NOMO-1 treated with DMSO at 0.1 percent for 48 hours (cell line): ENCODE measurements at regions not wholly inside any gene's neighbourhood (a gene's known extent, or its start where the extent isn't known, plus 50 kb on each side); places are given as distances from the start of the nearest gene placed in this dataset.

Source experiments
- DNase-seq: peaks from one replicate; lab custom pipeline; 2025; ENCODE audit not compliant: unreplicated experiment; lab: John Stamatoyannopoulos, UW

DNA sequence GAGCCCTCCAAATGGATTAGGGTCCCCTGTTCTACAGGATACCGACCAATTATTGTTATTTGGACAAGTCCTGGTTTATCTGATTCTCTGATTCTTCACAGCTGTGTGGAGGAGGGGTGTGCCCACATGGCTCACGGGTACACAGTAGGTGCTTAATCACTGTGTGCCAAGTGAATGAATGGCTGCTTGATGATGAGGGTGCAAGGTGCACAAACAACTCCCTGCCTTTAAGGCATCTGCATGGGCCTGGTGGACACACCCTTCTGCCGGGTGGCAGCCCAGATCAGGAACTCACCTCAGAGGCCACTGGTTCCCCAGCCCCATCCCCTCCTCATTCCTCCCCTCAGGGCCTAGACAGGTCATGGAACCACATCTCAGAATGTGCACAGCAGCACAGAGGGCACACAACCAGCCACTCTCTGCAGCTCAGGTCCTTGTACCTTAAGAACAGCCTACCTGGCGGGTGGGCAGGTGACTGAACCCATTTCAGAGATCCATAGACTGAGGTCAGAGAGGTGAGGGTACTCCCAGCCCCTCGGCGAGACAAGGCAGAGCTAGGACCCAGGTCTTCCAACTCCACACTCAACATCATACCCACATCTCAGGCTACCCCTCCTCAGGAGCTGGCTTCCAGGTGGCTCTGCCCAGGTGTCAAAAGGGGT, 50.3 kb downstream of the SHANK2 start:
- no peak for DNase-seq

DNA sequence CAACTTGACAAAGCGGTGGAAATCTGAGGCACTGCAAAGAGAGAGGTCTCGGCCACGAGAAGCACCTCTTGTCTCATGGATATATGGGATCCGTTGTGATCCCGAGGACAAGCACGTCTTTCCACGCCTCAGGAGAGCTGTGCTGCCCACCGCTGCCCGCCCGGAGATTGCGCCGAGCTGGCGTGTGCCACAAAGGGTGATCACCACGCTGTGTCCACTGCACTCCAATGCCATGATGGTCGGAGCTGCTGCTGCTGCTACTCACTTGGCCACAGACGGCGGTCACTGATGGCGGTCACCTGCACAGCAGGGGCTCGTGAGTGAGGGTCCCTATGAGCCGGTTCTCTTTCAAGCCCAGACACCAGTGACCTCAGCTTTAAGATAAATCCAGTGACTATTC, 51.1 kb downstream of the SHANK2 start:
- DNase-seq, result no peak

DNA sequence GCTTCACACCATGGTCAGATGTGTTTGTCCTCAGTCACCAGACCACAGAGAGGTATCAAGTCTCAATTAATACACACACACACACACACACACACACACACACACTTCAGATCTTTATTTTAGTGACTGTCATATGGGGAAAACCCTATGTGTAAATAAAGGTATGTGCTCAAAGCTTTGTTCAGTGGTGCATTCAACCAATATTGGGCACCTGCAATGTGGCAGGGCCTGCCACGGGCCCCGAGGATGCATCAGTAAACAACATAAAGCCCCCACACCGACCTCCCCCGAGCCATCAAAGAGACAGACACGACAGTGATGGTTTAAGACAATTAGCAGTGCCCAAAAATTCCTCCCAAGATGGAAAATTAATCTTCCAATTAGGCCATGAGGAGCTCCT, 51.6 kb downstream of the SHANK2 start:
- DNase-seq, result no peak

DNA sequence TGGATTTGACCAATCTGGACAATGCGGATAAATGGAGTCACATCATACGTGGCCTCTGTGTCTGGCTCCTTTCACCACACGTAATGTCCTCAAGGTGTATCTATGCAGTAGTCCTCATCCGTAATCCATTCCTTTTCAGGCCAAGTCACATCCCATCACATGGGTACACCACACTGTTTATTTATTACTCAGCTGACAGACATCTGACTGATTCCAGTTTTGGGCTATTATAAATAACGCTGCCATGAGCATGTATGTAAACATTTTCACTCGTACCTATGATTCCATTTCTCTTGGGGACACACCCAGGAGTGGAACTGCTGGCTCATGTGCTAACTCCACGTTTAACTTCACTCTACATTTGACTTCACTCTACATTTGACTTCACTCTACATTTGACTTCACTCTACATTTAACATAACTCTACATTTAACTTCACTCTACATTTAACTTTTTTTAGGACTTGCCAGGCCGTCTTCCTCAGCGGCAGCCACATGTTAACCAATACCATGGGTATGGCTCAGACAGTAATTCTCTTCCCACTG, 52.1 kb downstream of the SHANK2 start:
- no peak for DNase-seq

DNA sequence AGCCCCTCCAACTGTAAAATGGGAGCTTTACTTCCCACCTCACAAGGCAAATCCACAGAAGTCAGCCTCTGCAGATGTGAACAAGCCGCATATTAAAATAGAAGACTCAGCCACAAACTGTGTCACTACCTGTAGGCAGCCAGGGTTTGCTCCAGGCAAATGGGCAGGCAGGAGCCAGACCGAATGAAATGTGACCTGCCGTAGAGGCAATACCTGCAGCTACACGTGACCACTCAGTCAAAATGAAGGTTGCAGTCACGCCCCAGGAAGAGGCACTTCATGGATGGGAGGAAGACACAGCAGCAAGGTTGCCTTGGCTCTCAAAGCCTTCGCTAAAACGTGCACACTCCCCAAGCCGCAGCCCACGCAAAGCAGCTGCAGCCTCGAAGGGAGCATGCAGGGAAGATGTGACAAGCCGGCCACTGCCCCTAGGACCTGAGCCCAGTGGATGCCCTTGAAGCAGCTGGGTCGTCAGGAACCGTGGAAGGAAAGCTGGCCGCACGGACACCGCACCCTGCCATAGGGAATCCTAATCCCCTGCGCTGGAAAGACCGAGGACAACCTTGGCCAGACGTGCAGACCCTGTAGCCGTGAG, 53.1 kb downstream of the SHANK2 start:
- no peak for DNase-seq

DNA sequence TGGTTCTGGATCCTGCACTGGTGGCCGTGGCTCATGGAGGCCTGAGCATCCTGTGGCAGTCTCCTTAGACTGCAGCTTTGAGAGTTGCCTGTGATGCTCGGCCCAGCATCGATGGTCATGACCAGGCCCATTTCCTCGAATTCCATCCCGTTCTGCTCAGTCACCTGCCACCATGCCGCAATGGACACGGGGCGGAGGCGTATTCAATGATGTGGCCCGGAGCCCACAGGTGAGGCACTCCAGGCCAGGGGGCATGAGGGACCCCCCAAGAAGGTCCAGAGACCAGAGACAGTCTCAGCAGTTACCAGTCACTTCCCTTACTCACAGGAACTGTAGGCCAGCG, 53.6 kb downstream of the SHANK2 start:
- DNase-seq, result no peak

DNA sequence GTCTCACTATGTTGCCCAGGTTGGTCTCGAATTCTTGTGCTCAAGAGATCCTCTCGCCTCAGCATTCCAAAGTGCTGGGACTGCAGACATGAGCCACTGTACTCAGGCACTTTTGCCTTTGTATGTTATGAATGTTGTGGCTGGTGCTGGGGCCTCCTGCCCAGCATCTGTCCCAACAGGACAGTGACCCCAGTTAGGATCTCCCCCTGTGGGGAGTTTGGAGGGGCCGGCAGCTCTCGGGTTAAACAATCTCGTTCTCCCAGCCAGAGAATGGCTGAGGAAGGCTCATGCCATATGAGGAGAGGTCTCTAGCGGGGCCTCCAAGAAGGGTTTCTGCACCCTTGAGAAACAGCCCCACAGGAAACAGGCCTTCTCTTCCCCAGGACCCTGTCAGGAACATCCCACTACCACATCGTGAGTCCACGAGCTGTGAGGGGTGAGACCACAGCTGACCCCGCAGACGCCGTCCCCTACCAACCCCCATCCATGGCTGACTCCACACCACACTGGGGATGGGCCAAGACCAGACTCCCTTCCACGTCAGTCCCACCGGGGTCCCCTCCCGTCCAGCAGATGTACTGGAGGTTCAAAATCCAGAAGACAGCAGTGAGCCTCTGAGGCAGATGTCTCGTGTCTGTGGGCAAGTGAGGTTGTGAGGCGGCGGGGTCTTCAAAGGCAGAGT, 54.1 kb downstream of the SHANK2 start:
- no peak for DNase-seq

DNA sequence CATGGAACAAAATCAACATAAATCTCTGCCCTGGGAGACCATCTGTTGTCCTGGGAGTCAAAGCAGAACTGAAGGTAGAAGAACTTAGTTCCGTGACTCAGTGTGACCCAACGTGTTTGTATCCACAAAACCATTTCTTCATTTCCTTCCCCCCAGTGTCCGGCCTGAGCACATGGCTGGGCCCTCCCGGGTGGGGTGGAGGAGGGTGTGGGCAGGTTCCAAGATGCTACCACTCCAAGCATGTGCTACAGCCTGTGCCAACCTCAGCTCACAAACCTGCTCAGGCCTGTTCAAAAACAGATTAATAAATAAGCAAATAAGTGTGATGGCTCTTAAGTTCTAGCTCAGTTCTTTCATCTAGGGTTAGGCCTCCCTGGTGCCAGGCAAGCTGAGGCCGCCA, 55.3 kb downstream of the SHANK2 start:
- no peak for DNase-seq

DNA sequence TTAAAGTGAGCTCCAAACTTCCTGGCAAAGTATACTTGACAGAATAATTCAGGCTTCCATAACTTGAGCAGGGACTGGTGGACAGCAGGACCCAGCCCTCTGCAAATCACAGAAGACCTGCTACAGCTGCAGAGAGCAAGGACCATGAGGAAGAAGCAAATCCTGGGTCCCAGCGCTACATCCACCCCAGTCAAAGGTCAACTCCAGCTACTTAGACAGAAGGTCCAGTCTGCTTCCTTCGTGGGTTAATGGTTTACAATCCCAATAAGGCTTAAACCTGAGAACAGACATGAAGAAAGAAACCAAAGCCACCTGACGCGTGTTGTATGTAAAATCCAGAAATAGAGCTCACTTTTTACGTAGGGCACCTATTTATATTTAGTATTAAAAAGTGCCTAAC, 57.7 kb downstream of the SHANK2 start:
- DNase-seq, result no peak

DNA sequence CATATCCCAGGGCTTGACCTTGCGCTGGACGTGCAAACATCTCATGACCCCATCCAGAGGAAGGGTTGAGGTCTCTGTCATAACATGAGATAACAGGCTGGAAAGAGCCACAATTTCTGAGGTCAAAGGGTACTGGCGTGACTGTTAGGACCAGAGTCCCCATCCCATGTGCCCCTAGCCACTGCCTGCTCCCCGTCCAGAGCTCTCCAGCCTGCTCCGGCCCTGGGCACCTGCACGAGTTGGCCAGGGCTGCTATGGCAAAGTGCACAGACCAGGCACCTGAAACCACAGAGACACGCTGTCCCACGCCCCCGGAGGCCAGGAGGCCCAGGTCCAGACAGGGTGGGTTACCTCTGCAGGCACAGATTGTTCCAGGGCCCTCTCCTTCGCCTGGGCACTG, 58.9 kb downstream of the SHANK2 start:
- no peak for DNase-seq

DNA sequence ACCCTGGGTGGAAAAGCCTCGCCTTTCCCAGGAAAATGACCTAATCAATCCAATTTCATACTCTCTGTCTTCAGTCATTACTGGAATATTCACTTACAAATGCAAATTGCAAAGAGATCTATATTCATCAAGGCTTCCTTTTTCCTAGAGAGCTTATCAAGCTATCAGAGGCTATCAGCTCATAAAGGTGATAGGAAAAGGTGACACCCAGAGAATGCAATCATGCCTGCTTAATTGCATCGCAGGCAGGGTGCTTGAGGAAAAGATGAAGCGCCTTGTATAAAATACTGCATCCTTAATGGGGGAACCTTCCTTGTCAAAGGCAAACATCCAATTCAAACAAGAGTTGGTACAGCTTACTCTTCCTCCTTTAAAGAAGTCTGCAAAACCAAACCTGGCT, 59.7 kb downstream of the SHANK2 start:
- no peak for DNase-seq

DNA sequence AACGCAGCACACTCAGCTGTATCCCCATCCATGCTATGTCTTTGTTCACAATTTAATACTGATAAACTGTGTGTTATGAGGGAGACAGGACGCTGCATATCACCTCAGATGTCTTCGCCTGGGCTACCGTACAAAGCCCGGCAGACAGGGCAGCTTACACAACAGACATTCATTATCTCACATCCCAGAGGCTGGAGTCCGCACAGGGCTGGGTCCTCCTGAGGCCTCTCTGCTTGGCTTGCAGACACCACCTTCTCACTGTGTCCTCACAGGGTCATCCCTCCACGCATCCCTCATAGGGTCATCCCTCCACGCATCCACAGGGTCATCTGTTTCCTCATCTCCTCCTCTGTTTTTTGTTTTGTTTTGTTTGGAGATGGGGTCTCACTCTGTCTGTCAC, 61.2 kb downstream of the SHANK2 start:
- no peak for DNase-seq

DNA sequence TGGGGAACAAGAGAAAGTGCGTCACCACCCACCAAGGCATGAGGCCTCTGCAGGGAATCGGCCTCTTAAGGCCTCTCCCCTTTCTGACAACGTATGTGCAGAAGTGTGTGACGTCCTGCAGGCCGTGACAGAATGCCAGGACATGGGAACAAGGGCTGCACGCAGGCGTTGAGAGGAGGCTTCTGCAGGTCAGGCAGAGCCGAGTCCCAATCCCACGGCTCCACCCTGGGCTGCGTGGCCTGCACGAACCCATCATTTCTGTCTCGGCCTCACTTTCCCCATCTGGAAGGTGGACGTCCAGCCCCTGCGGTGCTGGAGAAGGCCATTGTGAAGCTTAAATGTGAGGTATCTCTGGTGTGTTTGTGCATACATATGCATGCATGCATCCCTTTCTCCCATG, 61.8 kb downstream of the SHANK2 start:
- DNase-seq, result no peak

DNA sequence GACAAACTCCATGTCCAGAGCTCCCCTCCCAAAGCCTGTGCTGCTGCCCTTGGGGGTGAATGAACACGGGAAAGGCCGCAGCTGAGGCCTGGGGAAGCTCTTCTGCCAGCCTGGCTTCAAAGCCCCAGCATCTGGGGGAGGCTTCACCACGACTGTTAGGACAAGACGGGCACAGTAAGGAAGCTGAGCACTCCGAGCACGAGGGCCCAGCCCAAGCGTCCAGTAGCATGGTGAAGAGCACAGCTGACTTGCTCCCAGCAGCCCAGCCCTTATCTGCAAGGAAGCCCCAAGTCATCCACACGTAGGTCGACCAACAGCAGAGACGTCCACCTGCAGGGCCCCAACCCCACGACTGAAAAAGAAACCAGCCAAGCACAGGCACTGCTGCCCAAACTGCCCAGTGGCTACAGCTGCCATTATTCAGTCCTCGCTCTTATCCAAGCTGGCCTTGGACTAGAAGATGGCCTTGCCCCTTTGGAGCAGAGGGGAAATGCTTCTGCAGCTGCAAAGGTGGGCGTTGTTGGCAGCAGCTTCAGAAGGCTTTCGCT, 62.5 kb downstream of the SHANK2 start:
- DNase-seq, result no peak

DNA sequence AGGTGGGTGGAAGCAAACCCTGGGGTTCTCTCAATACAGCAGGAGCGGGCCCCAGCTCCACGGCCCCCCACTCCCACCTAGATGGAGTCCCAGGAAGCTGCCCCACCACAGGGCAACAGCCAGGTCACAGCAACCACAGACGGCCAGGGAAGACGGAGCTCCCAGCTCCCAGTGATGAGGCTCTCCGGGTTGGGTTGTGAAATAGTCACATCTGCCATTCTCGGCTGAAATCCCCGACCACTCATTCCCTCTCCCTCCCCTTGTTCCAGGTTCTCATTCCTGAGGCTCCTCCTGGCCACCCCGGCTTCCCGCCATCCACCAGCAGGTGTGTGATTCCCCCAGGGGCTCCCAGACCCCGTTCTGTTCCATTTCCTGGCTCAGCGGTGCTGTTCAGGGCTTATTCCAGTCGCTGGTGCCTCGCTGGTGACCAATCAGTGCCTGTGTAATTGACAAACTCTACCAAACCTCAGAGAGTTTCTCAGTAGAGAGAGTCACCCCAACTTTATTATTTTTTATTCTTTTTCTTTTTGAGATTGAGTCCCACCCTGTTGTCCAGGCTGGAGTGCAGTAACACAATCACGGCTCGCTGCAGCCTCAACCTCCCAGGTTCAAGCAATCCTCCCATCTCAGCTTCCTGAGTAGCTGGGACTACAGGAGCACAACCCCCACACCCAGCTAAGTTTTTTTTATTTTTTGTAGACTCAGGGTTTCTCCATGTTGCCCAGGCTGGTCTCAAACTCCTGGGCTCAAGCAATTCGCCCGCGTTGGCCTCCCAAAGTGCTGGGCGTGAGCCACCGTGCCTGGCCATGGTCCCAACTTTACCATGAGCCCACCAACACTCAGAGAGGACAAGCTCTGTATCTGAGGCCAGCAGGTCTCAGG, 63.2 kb downstream of the SHANK2 start:
- DNase-seq, result no peak

DNA sequence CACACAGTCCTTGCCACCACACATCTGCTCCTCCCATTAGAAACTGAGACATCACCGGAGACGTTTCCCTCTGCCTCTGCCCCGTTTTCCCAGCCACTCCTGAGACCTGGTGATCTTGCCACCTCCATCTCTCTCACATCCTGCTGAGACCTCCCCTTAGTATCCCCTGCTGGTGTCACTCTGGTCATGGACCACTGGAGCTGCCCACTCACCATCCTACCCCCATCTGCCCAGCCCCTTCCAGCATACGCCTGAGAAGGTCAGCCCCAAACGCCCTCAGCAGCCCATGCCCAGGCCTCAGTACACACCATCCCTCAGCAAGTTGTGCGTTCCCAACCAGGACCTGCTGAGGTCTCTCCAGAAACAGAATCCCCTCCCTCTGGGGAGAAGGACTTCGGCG, 64.3 kb downstream of the SHANK2 start:
- no peak for DNase-seq

DNA sequence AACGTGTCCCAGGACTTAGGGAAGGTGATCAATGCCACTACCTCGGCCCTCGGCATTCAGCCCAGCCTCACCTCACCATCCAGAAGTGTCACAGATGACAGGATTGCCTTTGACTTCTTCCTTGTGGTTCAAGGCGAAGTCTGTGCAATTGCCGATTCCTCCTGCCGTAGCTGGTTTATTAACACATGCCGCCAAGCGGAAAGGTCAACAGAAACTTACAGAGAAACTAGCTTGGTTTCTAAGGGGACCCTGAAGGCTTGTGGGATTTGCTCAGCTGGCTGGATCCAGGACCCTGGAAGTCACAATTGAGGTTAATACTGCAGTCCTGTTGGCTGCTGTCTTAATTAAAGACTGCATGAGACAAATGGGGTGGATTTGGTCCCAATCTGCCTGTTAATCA, 65.6 kb downstream of the SHANK2 start:
- no peak for DNase-seq

DNA sequence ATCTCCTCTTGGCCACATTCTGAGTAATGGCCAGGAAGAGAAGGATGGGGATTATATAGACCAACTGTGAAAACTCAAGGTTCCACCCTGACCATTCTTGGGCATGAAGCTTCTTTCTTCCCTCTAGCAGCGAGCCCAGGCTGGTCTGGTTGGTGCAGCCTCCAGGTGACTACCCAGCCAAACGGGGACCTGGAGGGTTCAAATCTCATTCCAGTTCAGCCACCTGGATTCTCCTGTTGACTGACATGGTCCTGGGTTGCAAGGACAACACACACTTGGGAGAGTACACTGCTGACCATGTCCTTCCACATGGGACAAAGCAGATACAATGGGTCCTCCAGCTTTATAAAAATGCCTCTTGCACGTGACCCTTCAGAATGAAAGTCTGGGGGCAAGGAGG, 67.0 kb downstream of the SHANK2 start:
- DNase-seq, result no peak

DNA sequence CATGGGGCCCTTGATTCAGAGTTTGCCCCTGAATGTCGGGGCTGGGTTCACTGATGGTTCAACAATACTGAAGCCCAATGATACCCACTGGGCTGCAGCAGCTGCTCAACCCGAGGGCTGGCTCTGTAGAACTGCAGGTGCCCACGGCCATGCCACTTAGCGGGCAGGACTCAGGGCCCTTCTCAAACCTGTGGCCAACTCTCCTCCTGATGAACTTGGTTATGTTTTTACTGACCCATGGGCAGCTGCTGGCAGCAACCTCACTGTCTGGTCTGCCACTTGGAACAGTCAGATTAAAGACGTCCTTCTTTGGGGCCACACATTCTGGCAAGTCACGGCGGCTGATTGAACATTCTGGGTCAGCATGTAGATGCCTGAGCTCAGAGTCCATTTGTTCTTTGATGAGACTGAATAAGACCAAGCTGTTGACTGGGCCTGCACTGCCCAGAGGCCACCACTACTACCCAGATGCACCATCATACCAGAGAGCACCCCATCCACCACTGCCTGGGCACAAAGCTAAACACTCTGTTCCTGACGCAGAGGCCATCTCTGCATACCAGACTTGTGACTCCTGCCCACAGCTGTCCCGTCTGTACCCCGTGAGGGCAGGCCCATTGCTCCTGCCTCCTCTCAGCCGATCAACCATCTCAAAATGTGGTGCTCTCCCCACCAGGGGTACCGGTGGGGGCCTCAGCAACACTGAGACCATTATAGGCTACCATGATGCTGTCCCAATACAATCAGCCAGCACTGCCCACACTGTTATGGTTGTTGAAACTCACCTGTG, 67.8 kb downstream of the SHANK2 start:
- DNase-seq, result no peak

DNA sequence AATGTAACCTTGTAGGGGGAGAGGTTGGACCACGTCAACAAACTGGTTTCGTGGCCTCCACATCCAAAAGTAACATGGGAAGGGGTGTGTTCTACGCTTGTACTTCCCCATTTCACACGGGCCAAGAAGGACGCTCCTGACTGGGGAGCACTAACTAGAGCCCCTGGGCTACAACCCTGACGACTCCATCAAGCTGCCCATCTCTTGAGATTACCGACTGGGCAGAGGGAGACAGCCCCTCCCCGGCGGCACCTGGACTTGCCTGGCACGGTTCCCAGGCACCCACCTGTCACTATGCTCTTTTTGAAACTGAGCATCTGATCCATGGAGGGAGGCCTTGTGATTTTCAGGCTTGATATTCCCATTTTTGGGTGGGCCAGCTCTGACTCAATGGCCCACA, 68.5 kb downstream of the SHANK2 start:
- DNase-seq, result no peak
